GM12872 (cell line): ENCODE measurements at regions not wholly inside any gene's neighbourhood (a gene's known extent, or its start where the extent isn't known, plus 50 kb on each side); places are given as distances from the start of the nearest gene placed in this dataset.

Source experiments
- TF ChIP-seq, protein P1 (sequence below): IDR thresholded peaks from 3 replicates; pipeline ENCODE4 v1.5.1; 2011; ENCODE audit warnings: low read depth, mild to moderate bottlenecking, low read length, moderate library complexity; ENCODE audit not compliant: insufficient read depth

DNA sequence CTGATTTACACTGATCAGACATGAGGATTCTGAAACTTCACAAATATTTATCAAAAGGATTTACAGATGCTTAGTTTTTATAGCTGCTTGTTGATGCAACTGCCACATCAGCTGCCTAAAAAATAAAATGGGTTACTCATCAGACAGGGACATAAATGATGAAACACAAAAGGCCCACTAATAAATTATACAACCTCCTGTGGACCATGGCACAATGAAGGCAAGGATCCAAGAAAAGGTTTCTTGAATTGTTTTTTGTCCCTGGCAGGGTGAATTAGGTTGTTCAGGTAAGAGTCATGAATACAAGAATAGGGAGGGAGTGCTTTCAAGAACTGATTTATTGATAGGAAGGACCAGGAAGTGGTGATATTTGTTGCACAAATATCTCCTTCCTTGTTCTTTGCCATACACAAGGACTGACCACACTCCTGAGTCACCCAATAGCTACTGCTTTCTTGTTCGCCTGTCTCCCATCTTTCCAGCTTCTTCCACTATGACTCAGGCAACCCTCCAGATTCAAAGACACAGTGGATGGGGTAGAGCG lies 234.5 kb downstream of the AHR start:
- TF ChIP-seq, protein P1, sequence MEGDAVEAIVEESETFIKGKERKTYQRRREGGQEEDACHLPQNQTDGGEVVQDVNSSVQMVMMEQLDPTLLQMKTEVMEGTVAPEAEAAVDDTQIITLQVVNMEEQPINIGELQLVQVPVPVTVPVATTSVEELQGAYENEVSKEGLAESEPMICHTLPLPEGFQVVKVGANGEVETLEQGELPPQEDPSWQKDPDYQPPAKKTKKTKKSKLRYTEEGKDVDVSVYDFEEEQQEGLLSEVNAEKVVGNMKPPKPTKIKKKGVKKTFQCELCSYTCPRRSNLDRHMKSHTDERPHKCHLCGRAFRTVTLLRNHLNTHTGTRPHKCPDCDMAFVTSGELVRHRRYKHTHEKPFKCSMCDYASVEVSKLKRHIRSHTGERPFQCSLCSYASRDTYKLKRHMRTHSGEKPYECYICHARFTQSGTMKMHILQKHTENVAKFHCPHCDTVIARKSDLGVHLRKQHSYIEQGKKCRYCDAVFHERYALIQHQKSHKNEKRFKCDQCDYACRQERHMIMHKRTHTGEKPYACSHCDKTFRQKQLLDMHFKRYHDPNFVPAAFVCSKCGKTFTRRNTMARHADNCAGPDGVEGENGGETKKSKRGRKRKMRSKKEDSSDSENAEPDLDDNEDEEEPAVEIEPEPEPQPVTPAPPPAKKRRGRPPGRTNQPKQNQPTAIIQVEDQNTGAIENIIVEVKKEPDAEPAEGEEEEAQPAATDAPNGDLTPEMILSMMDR, result no peak

DNA sequence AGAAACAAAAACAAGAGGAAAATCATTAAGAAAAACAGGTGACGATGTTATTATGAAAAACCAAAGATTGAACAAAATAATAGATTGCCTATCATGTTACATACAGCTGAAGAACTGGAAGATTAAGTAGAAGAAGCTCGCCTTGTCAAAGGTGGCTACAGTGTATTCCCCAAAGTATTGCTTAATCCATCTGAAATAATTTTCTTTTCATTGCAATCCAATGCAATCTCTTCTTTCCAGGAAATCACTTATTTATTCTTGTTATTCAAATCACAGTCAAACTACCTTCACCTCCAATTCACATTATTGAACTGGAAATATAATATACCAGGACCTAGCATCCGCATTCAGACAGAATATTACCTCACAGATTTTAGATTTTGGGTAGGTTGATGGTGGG lies 235.9 kb downstream of the AHR start:
- TF ChIP-seq, protein P1, result no peak

DNA sequence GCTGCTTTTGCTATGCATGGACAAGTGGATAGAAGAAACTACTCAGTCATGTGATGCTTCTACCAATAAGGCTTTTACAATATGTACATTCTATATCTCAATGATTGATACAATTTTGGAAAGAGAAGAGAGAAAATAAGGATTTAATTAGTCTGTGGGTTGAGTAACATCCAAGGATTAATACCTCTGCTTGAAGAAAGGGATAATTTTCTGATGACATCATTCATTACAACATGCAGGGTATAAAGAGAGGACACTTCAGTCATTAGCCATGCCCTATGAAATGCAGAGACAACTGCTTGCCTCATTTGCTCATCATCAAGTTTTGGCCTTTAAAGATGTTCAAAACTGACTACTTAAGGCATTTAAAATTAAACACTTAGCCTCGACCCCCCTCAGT lies 237.3 kb downstream of the AHR start:
- TF ChIP-seq, protein P1, result no peak

DNA sequence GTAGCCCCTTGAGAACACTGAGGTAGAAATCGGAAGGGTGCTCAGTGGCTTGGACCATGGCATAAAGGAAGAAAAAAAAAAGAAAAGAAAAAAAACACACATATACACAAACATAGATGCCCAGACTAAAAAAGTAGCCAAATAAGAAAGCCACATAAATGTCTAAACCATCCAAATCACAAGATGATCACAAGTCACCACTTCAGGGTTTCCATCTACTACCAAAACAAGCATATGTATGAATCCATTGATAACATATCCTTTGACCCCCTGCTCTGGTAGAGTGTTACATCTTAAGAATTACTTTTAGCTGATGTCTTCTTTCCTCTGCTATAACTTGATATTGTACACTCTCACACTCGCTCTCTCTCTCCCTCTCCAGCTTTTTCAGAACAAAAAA lies 245.9 kb downstream of the AHR start:
- TF ChIP-seq, protein P1, result no peak

DNA sequence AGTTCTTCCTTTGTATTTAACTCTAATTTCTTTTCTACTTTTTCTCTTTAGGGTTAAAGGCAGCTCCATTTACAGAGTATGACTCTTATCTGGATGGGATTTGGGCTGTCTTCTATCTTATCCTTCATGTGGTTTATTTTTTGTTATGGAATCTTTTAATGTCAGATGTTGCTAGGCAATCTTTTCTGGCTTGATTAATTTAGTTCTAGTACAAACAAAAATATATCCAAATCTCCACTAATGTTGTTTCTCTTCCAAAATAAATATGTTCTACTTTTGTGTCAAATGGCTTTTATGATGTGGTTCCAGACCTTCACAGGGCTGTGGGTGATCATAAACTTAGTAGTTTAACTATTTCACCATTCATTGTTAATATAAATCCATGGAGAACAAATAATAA lies 246.9 kb downstream of the AHR start:
- TF ChIP-seq, protein P1, result no peak

DNA sequence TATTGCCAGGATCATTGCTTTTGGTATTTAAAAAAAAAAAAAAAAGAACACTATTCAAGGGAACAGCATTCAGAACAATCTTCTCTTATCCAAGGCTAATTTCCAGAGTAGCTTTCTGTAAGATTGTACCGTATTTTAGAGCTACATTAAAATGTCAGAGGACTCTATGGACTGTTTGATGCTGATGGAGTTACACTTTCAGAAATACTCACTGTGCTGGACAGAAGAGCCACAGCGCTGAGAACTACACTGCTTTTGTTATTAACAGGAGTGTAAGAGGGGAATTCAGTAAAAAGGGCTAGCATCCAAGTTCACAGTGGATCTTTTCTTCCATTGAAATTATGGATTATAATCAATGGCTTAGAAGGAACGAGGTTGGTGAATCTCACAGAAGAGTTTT lies 247.7 kb downstream of the AHR start:
- TF ChIP-seq, protein P1, result no peak

DNA sequence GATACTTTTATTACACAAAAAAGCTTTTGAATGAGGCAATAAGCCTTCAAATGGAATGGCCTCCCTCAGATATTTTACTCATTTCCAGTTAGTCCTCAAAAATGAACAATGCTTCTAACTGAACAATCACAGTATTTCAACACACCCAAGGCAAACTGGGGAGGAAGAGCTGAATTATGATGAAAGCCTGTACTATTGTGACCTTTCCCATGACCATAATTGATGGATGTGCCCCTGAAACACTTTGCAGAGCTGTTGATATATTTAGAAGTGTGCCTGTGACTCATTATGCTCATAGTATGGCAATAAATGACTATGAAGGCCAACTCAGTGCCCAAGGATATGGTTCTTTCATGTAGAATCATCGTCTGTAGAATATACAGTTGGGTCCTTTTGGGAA lies 248.1 kb downstream of the AHR start:
- TF ChIP-seq, protein P1, result no peak
